ENCODE measurements at regions not wholly inside any gene's neighbourhood (a gene's known extent, or its start where the extent isn't known, plus 50 kb on each side); places are given as distances from the start of the nearest gene placed in this dataset.

- no peaks in the 10 kb centered on the region for H3K36me3 ChIP-seq
- intact Hi-C loops (cut with DNase I) = no loop called here
- no peaks in the 10 kb centered on the region for H3K4me1 ChIP-seq
- TF ChIP-seq POLR2AphosphoS5 (IDR thresholded peaks at IDR 0.05; ENCODE audit: insufficient read depth in 1 of 2, low read depth in 1 of 2) (no peak), CTCF (IDR thresholded peaks at IDR 0.05) (no peak), POLR2A (IDR thresholded peaks at IDR 0.05) (no peak)
- H3K9me3 ChIP-seq = no peaks in the 10 kb centered on the region
- no peak overlapping the region for H3K27ac ChIP-seq
- no peak overlapping the region for H3K4me3 ChIP-seq
- no peak for DNase-seq (ENCODE audit: extremely low spot score in 2 of 2)
- H3K27me3 ChIP-seq = no peaks in the 10 kb centered on the region
Observed at GRCh38 chr16:62678796-62679195, 642.6 kb upstream of the CDH8 start.

- Histone ChIP-seq H3K27me3 (no peaks in the 10 kb centered on the region), H3K4me1 (no peaks in the 10 kb centered on the region), H3K27ac (no peak overlapping the region), H3K9me3 (no peaks in the 10 kb centered on the region), H3K36me3 (no peaks in the 10 kb centered on the region), H3K4me3 (no peak overlapping the region)
- TF ChIP-seq POLR2AphosphoS5 (IDR thresholded peaks at IDR 0.05; ENCODE audit: insufficient read depth in 1 of 2, low read depth in 1 of 2) (no peak), POLR2A (IDR thresholded peaks at IDR 0.05) (no peak), CTCF (IDR thresholded peaks at IDR 0.05) (no peak)
- intact Hi-C loops (cut with DNase I) = no loop called here
- no peak for DNase-seq (ENCODE audit: extremely low spot score in 2 of 2)
Observed at GRCh38 chr16:62676306-62676705, 640.1 kb upstream of the CDH8 start.

- H3K27ac ChIP-seq = no peak overlapping the region
- H3K36me3 ChIP-seq = no peaks in the 10 kb centered on the region
- H3K4me3 ChIP-seq = no peak overlapping the region
- TF ChIP-seq POLR2AphosphoS5 (IDR thresholded peaks at IDR 0.05; ENCODE audit: insufficient read depth in 1 of 2, low read depth in 1 of 2) = no peak
- no peak for TF ChIP-seq POLR2A (IDR thresholded peaks at IDR 0.05)
- no peak for TF ChIP-seq CTCF (IDR thresholded peaks at IDR 0.05)
- H3K4me1 ChIP-seq = no peaks in the 10 kb centered on the region
- intact Hi-C loops (cut with DNase I) = no loop called here
- no peaks in the 10 kb centered on the region for H3K9me3 ChIP-seq
- DNase-seq (ENCODE audit: extremely low spot score in 2 of 2) = no peak
- H3K27me3 ChIP-seq = no peaks in the 10 kb centered on the region
Observed at GRCh38 chr16:62665269-62665668, 629.0 kb upstream of the CDH8 start.

DNA sequence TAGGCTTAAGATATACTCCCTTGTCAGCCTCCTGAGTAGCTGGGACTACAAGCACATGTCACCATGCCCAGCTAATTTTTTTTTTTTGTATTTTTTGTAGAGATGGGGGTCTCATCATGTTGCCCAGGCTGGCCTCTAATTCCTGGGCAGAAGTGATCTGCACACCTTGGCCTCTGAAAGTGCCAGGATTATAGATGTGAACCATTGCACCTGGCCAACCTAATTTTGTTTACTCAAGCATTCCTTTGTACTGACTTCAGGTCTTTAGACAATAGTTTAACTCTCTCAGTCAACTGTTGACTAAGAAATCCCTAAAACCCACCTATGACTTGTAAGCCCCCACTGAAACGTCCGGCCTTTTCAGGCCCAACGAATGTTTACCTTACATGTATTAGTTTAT lies 628.3 kb upstream of the CDH8 start:
- Histone ChIP-seq H3K27ac (no peak overlapping the region), H3K27me3 (no peaks in the 10 kb centered on the region), H3K9me3 (no peaks in the 10 kb centered on the region), H3K36me3 (no peaks in the 10 kb centered on the region), H3K4me3 (no peak overlapping the region), H3K4me1 (no peaks in the 10 kb centered on the region)
- TF ChIP-seq CTCF (IDR thresholded peaks at IDR 0.05) = no peak
- no peak for TF ChIP-seq POLR2AphosphoS5 (IDR thresholded peaks at IDR 0.05; ENCODE audit: insufficient read depth in 1 of 2, low read depth in 1 of 2)
- TF ChIP-seq POLR2A (IDR thresholded peaks at IDR 0.05) = no peak
- DNase-seq (ENCODE audit: extremely low spot score in 2 of 2) = no peak
- intact Hi-C loops (cut with DNase I) = no loop called here

GRCh38 chr16:62661435-62661834 lies 625.2 kb upstream of the CDH8 start:
- Histone ChIP-seq H3K27me3 (no peaks in the 10 kb centered on the region), H3K36me3 (no peaks in the 10 kb centered on the region), H3K27ac (no peak overlapping the region), H3K4me1 (no peaks in the 10 kb centered on the region), H3K4me3 (no peak overlapping the region), H3K9me3 (no peaks in the 10 kb centered on the region)
- TF ChIP-seq POLR2AphosphoS5 (IDR thresholded peaks at IDR 0.05; ENCODE audit: insufficient read depth in 1 of 2, low read depth in 1 of 2) = no peak
- TF ChIP-seq POLR2A (IDR thresholded peaks at IDR 0.05) = no peak
- TF ChIP-seq CTCF (IDR thresholded peaks at IDR 0.05) = no peak
- intact Hi-C loops (cut with DNase I) = no loop called here
- no peak for DNase-seq (ENCODE audit: extremely low spot score in 2 of 2)

Measured in vagina (tissue), 2 donors.